IMR-90 (cell line): ENCODE measurements at regions not wholly inside any gene's neighbourhood (a gene's known extent, or its start where the extent isn't known, plus 50 kb on each side); places are given as distances from the start of the nearest gene placed in this dataset.

Source experiments
- CTCF ChIP-seq: conservative IDR thresholded peaks from 2 replicates; pipeline ENCODE4 v1.5.1; 2012; ENCODE audit warnings: mild to moderate bottlenecking, low read depth, low read length, improper control_type of control experiment
- MAZ ChIP-seq: IDR thresholded peaks from 2 replicates; pipeline ENCODE4 v1.6.1; 2012; ENCODE audit warnings: low read depth, mild to moderate bottlenecking, low read length, improper control_type of control experiment, moderate library complexity, borderline replicate concordance
- MXI1 ChIP-seq: IDR thresholded peaks from 2 replicates; pipeline ENCODE4 v1.6.1; 2012; ENCODE audit warnings: low read depth, mild to moderate bottlenecking, low read length, moderate library complexity, borderline replicate concordance
- POLR2A ChIP-seq: IDR thresholded peaks from 2 replicates; pipeline ENCODE4 v1.6.1; 2012; ENCODE audit warnings: mild to moderate bottlenecking, low read depth, low read length
- RFX5 ChIP-seq: IDR thresholded peaks from 2 replicates; pipeline ENCODE4 v1.8.0; 2012; ENCODE audit warnings: low read depth, mild to moderate bottlenecking, low read length, moderate library complexity
- USF2 ChIP-seq: fragments of 150-350 bp; IDR thresholded peaks from 2 replicates; pipeline ENCODE4 v1.6.1; 2017; ENCODE audit warnings: mild to moderate bottlenecking, antibody characterized with exemption, low read length, low read depth

- TF ChIP-seq CTCF (no peak), POLR2A (no peak), MXI1 (no peak), RFX5 (no peak), USF2 (no peak), MAZ (no peak)
These were observed 165.0 kb downstream of the ICE1 start for GRCh38 chr5:5587474-5587873.
